AML-193 (cell line): ENCODE measurements at regions not wholly inside any gene's neighbourhood (a gene's known extent, or its start where the extent isn't known, plus 50 kb on each side); places are given as distances from the start of the nearest gene placed in this dataset.
"Not testable (repeated sequence)": the region's sequence is repeated elsewhere in the genome, so short reads cannot be mapped to it uniquely, and the experiment has no call there.

Experiments
- DNase-seq, 2 experiments: peaks; one replicate each; lab custom pipeline; 2025; lab: John Stamatoyannopoulos, UW

GRCh38 chr5:21340233-21340632, 1352.2 kb upstream of the CDH18 start:
- not testable (repeated sequence) for DNase-seq

- DNase-seq, result not testable (repeated sequence)
Measured at GRCh38 chr5:21336478-21336877, 1348.5 kb upstream of the CDH18 start.

GRCh38 chr5:21315376-21315775, 1327.4 kb upstream of the CDH18 start:
- not testable (repeated sequence) for DNase-seq

- DNase-seq, result not testable (repeated sequence)
Measured at GRCh38 chr5:21301205-21301604, 1313.2 kb upstream of the CDH18 start.

- DNase-seq, result not testable (repeated sequence)
Measured at GRCh38 chr5:21274361-21274760, 1286.4 kb upstream of the CDH18 start.

DNA sequence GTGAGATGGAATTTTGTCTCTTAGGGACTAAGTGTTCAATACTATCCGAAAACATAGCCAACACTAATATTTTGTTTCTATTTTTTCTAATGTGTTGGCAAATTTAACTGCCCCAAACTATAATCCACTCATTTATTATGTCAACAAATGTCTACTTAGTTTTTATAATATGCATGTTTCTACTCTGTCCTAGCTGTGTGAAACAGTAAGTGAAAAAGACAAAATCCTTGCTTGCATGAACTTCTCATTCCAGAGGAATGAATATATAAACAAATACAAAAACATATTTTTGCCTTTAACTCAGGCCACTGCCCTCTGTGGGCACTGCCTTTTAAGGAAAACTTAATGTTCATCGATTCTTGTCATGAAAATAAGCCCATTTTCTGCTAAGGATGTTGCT, 1275.4 kb upstream of the CDH18 start:
- no peak for DNase-seq

DNA sequence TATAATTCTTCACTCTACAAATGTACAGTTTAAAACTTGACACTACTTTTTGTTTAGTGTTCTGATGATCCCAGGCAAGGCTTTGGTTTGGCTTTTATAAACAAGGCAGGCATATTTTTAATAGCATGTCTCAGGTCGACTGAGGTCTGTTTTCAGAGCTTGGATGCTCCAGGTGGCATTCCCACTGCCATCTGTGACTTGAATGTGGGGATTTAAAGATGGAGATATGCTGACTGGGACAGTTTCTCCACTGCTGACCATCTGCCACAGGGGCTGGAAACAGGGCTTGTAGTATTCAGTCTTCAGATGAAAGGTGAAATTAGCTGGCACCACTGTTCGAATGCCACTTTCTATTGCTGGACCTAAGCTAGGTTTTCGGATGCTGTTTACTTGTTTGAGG, 1266.2 kb upstream of the CDH18 start:
- DNase-seq, result no peak

GRCh38 chr5:21244982-21245381, 1257.0 kb upstream of the CDH18 start:
- no peak for DNase-seq

DNA sequence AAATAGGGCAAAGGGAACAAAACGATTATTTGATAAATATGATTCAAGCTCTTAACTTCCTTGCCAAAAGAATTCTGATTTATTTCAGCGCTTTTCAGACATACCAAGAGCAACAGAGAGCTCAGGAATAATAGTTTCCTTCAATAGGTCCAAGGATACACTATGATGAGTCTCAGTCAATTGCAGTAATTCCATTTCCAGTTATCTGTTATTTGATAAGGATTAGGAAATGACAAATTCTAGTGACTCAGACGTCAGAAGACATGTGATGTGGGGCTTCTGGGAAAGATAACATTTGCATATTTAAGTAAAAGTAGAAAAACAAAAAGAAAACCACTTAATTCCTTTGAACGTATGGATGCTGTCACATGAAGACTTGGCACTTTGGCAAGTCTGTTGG, 1250.8 kb upstream of the CDH18 start:
- DNase-seq, result no peak

DNA sequence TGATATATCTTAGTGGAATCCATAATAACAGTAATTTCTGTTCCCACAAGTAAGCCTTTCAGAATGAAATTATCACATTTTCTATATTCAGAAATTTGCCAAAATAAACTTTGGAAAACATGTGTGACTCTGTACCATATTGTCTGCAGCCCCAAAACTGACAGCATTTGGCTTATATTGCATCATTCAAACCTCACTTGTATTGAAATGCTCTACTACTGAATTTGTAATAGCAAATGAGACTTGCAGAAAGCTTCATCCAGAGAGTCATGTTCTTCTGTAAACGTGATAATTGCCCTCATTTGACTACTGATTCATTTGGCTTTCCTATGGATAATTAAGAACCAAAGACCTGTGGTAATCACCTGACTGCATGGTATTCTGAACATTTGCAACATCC, 1249.5 kb upstream of the CDH18 start:
- no peak for DNase-seq

GRCh38 chr5:21236971-21237427, 1249.0 kb upstream of the CDH18 start:
- no peak for DNase-seq

GRCh38 chr5:21236104-21236503, 1248.1 kb upstream of the CDH18 start:
- DNase-seq, result no peak

GRCh38 chr5:21225223-21226064, 1237.4 kb upstream of the CDH18 start:
- no peak for DNase-seq

- DNase-seq, result no peak
Measured at GRCh38 chr5:21221616-21222015, 1233.6 kb upstream of the CDH18 start.

DNA sequence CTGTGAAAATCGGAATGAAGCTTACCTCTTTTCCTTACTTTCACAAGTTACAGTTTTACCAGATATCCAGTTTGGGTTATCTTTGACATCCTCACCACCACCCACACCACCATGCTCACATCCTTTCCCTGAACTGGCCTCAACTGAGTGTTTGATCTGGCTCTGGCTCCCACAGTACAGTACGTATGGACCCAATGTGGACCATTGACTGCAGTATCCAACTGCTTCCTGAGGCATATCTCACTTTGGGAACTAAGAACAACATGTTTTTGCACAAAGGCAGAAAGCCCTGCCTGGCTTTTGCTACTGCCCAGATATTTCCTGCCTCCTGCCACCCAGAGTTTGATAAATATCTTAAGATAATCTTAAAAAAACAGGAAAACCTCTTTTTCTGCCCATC, 1232.0 kb upstream of the CDH18 start:
- no peak for DNase-seq

- DNase-seq, result no peak
Measured at GRCh38 chr5:21219251-21219650, 1231.3 kb upstream of the CDH18 start.

GRCh38 chr5:21212026-21212425, 1224.0 kb upstream of the CDH18 start:
- no peak for DNase-seq

DNA sequence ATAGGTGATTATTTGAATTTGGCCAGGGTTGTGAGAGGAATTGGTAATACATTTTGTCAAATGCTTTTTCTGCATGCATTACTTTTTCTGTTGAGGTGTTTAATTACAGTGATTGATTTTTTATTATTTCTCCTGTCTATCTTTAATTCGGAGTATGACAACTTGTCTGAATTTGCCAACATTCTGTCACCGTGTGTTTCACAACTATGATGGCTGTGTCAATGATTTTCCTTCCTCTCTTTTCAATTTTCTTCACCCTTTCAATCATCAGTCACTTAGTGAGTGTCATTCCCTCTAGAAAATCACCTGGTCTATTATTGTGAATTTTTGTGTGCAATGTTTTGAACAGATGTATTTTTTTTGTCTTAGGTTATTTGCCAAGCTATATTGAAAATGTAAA, 1221.4 kb upstream of the CDH18 start:
- DNase-seq, result no peak

DNA sequence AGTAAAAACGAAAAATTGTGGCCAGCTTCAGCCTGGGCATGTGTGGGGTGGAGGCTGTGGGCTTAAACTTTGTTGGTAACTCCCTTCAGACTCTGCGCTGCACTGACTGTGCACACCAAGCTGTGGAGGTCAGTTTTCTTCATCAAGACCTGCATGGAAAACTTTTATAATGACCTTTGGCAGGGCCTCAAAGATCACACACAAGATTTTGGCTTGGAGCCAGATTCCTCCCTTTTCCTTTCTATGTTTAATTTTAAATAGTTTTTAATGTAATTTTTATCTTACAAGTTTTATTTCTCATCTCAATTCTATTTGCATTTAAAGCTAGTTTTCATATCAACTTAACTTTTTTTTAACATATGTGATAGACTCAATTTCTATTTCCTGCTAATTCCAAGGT, 1211.1 kb upstream of the CDH18 start:
- DNase-seq, result no peak

GRCh38 chr5:21195145-21195544, 1207.1 kb upstream of the CDH18 start:
- DNase-seq, result no peak

- DNase-seq, result no peak
Measured at GRCh38 chr5:21185536-21185935, 1197.5 kb upstream of the CDH18 start.

DNA sequence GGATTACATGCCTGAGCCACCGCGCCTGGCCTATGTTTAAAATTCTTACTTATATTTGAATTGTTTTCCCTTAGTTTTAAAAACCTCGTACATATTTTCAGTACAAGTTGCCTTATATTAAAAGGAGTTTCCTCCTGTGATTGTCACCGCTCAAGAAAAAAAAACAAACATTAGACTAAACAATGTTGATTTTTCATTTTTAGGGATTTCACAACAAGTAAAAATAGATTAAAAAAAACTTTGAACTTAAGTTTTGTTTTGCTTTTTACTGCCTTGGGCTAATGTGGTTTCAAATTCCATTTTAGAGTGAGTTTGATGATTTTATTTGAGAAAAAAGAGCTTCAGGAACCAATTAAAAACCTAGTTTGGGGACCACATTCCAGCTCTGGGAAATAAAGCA, 1196.6 kb upstream of the CDH18 start:
- DNase-seq, result no peak

- no peak for DNase-seq
Measured at GRCh38 chr5:21181609-21182125, 1193.7 kb upstream of the CDH18 start.

DNA sequence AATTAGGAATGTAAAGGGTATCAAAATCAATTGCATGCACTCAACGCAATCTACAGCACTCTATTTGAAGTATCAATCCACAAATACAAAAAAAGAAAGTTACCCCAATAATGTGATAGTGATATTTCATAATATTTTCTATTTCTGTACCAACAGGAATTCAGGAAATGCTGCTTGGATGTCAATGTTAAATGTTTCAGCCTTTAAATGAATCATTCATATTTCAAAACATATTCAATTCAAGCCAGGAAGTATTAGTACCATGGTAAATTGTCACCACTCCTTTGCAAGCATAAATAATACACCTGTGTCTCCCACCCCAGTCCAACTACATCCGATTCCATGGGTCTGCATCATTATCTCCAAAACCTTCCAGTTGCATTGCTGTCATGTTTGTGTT, 1185.5 kb upstream of the CDH18 start:
- no peak for DNase-seq
